NCI-H2227 (cell line): ENCODE measurements at regions not wholly inside any gene's neighbourhood (a gene's known extent, or its start where the extent isn't known, plus 50 kb on each side); places are given as distances from the start of the nearest gene placed in this dataset.

Experiments
- DNase-seq: peaks from one replicate; lab custom pipeline; 2025; ENCODE audit not compliant: unreplicated experiment; lab: John Stamatoyannopoulos, UW

GRCh38 chr2:181332044-181332605 is 125.1 kb upstream of the ITGA4 start:
- DNase-seq = no peak

- no peak for DNase-seq
These were observed 122.9 kb upstream of the ITGA4 start for GRCh38 chr2:181334158-181334826.

GRCh38 chr2:181340891-181341290 is 116.3 kb upstream of the ITGA4 start:
- no peak for DNase-seq

- peak; percentile 8 for DNase-seq
These were observed 115.2 kb upstream of the ITGA4 start for GRCh38 chr2:181341855-181342600.

- no peak for DNase-seq
These were observed 108.9 kb upstream of the ITGA4 start for GRCh38 chr2:181348107-181348837.

- DNase-seq = no peak
These were observed 105.0 kb upstream of the ITGA4 start for GRCh38 chr2:181352158-181352557.

GRCh38 chr2:181354626-181355025 is 102.6 kb upstream of the ITGA4 start:
- DNase-seq = no peak

- no peak for DNase-seq
These were observed 100.6 kb upstream of the ITGA4 start for GRCh38 chr2:181356526-181357130.

- DNase-seq = no peak
These were observed 99.2 kb upstream of the ITGA4 start for GRCh38 chr2:181357979-181358378.

GRCh38 chr2:181362561-181362960 is 94.6 kb upstream of the ITGA4 start:
- DNase-seq = no peak

- DNase-seq = no peak
These were observed 94.0 kb upstream of the ITGA4 start for GRCh38 chr2:181363164-181363563.

GRCh38 chr2:181364492-181365170 is 92.6 kb upstream of the ITGA4 start:
- DNase-seq = no peak

- no peak for DNase-seq
These were observed 90.5 kb upstream of the ITGA4 start for GRCh38 chr2:181366675-181367175.

GRCh38 chr2:181367411-181367810 is 89.8 kb upstream of the ITGA4 start:
- DNase-seq = no peak

GRCh38 chr2:181367906-181368435 is 89.2 kb upstream of the ITGA4 start:
- no peak for DNase-seq

- no peak for DNase-seq
These were observed 87.1 kb upstream of the ITGA4 start for GRCh38 chr2:181370126-181370525.

- no peak for DNase-seq
These were observed 86.0 kb upstream of the ITGA4 start for GRCh38 chr2:181371195-181371594.

- no peak for DNase-seq
These were observed 85.2 kb upstream of the ITGA4 start for GRCh38 chr2:181371782-181372645.

- DNase-seq = no peak
These were observed 84.5 kb upstream of the ITGA4 start for GRCh38 chr2:181372646-181373040.
